D721Med (cell line): ENCODE measurements at regions not wholly inside any gene's neighbourhood (a gene's known extent, or its start where the extent isn't known, plus 50 kb on each side); places are given as distances from the start of the nearest gene placed in this dataset.
"Not testable (repeated sequence)": the region's sequence is repeated elsewhere in the genome, so short reads cannot be mapped to it uniquely, and the experiment has no call there.

Source experiments
- DNase-seq: peaks from one replicate; pipeline ENCODE4 v3.0.0; 2011; ENCODE audit warnings: low spot score; ENCODE audit not compliant: insufficient read length
- FAIRE-seq: peaks from 2 replicates; lab custom pipeline; 2011; peaks lifted over from hg19 to GRCh38; lab: Jason Lieb, UNC
- CTCF ChIP-seq: IDR thresholded peaks from 2 replicates; pipeline ENCODE4 v1.5.1; 2012; ENCODE audit warnings: mild to moderate bottlenecking, control low read depth; ENCODE audit not compliant: insufficient read depth; ENCODE audit errors: missing control alignments

DNA sequence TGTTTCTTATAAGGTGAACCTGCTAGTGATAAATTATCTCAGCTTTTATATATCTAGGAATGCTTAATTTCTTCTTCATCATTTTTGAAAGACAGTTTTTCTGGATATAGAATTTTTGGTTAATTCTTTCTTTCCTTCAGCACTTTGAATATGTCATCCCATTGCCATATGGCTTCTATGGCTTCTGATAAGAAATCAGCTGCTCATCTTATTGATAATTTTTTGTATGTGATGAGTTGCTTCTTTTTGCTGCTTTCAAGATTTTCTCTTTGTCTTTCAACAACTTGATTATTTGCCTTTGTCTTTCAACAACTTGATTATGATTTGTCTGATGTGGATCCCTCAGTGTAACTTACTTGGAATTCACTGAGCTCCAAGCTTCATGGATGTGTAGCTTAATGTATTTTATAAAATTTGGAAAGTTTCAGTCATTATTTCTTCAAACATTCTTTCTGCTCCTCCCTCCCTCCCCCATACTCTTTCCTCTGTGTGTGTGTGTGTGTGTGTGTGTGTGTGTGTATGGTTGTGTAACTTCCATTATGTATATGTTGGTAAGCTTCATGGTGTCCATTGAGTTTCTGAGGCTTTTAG, 243.9 kb downstream of the TLE1 start:
- DNase-seq (no peak), FAIRE-seq (no peak)
- no peak for TF ChIP-seq CTCF

GRCh38 chr9:81431641-81432040, 257.7 kb downstream of the TLE1 start:
- DNase-seq = no peak
- no peak for FAIRE-seq
- TF ChIP-seq CTCF = no peak

GRCh38 chr9:81430727-81431126, 258.6 kb downstream of the TLE1 start:
- DNase-seq (no peak), FAIRE-seq (no peak)
- no peak for TF ChIP-seq CTCF

GRCh38 chr9:81427870-81428269, 261.5 kb downstream of the TLE1 start:
- DNase-seq (no peak), FAIRE-seq (no peak)
- TF ChIP-seq CTCF = no peak

DNA sequence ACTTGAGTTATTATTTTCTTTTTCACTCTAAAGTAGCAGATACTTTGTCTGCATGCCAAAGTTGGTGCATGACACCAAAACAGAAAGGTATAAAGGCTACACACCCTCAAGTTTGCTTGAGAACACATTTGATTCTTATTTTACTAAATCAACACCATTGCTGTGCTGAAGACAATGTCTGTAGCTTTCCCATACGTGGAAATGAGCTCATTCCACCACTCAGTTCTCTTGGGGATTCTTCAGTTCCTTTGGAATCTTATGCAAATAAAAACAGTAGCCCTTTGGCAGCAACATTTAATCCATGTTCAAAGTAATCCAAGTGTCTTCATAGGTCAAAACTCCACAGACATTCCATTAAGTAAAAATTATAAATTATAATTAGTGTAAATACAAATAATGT, 264.9 kb downstream of the TLE1 start:
- FAIRE-seq = no peak
- no peak for DNase-seq
- no peak for TF ChIP-seq CTCF

- FAIRE-seq = no peak
- TF ChIP-seq CTCF = no peak
- DNase-seq = no peak
These were observed 265.6 kb downstream of the TLE1 start for GRCh38 chr9:81423589-81424326.

DNA sequence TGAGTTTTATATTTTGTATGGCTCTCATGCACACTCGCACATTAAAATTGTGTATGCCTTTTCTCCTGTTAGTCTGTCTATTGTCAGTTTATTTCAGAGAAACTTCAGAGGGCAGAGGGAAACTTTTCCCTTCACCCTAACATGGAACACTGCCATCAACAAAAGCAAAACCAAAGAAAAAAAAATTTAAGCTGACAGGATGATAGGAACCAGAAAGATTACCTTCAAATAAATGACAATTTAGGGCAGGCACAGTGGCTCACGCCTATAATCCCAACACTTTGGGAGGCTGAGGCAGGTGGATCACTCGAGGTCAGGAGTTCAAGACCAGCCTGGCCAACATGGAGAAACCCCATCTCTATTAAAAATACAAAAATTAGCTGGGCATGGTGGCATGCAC, 268.3 kb downstream of the TLE1 start:
- not testable (repeated sequence) for FAIRE-seq, DNase-seq
